Stomach (tissue), 8 donors: ENCODE measurements at regions not wholly inside any gene's neighbourhood (a gene's known extent, or its start where the extent isn't known, plus 50 kb on each side); places are given as distances from the start of the nearest gene placed in this dataset.

Experiments used
- DNase-seq, 2 donors: peaks; one replicate each; pipeline versions ENCODE4 v3.0.0 to v3.0.0-alpha.2; 2013 to 2019
- H3K27ac ChIP-seq, 5 donors: fragments of 200-600 bp in 4 of 5; sonication (generic) in 4 of 5; one replicate each; pipeline ENCODE4 v1.5.1; 2013 to 2019; ENCODE audit warnings: mild to moderate bottlenecking in 1 of 5, moderate library complexity in 1 of 5
- H3K27me3 ChIP-seq, 3 donors: fragments of 200-600 bp; sonication (generic); one replicate each; pipeline ENCODE4 v1.5.1; 2017 to 2019; ENCODE audit warnings: mixed run types in 1 of 3
- H3K36me3 ChIP-seq, 4 donors: fragments of 200-600 bp; sonication (generic); 1 replicate in 3 of 4; 2 replicates in 1 of 4; pipeline ENCODE4 v1.5.1; 2016 to 2019
- H3K4me1 ChIP-seq, 4 donors: fragments of 200-600 bp; sonication (generic); one replicate each; pipeline ENCODE4 v1.5.1; 2016 to 2019
- H3K4me3 ChIP-seq, 4 donors: fragments of 200-600 bp; sonication (generic) in 3 of 4; one replicate each; pipeline ENCODE4 v1.5.1; 2016 to 2019; ENCODE audit warnings: mild to moderate bottlenecking in 1 of 4
- H3K9me3 ChIP-seq, 4 donors: fragments of 200-600 bp; sonication (generic); one replicate each; pipeline ENCODE4 v1.5.1; 2016 to 2019
- EP300 ChIP-seq: sonication (generic); formaldehyde crosslinking; IDR thresholded peaks from one replicate; pipeline ENCODE4 v1.6.1; 2017; ENCODE audit warnings: antibody characterized with exemption
- POLR2A ChIP-seq, 4 donors: fragments of 450-650 bp; IDR thresholded peaks; one replicate each; pipeline ENCODE4 v1.6.1; 2016; ENCODE audit warnings: antibody characterized with exemption in 4 of 4, control low read depth in 2 of 4, mild to moderate bottlenecking in 1 of 4, moderate library complexity in 1 of 4
- POLR2AphosphoS5 ChIP-seq, 3 donors: sonication (generic); formaldehyde crosslinking; IDR thresholded peaks; one replicate each; pipeline ENCODE4 v1.6.1; 2016; ENCODE audit warnings: antibody characterized with exemption in 3 of 3
- WGBS, 5 donors: extraction: QIAGEN DNeasy Blood & Tissue Kit in 3 of 5; methylation state at CpG; one replicate each; pipeline versions ENCODE4 v1.1.5 to v1.1.7; 2013 to 2018; 5-methylcytosine and 5-hydroxymethylcytosine counted together
- intact Hi-C: fragments of 100-400 bp; cut with DNase I; formaldehyde crosslinking; loops from one replicate; pipeline ENCODE4 v1.15.1; 2023; ENCODE audit warnings: low total_unique reads
- TF ChIP-seq, protein P1 (sequence below), 7 experiments: fragments of 450-650 bp in 4 of 7; fragments of 200-600 bp in 3 of 7; sonication (generic) in 3 of 7; IDR thresholded peaks; one replicate each; pipeline ENCODE4 v1.5.1; 2016 to 2019; ENCODE audit warnings: antibody characterized with exemption in 7 of 7, control low read depth in 2 of 7, mild to moderate bottlenecking in 1 of 7
- donor health status: healthy with polysubstance abuse.
- donor health status: Bipolar disorder and iron deficiency.
- donor health status: healthy.

DNA sequence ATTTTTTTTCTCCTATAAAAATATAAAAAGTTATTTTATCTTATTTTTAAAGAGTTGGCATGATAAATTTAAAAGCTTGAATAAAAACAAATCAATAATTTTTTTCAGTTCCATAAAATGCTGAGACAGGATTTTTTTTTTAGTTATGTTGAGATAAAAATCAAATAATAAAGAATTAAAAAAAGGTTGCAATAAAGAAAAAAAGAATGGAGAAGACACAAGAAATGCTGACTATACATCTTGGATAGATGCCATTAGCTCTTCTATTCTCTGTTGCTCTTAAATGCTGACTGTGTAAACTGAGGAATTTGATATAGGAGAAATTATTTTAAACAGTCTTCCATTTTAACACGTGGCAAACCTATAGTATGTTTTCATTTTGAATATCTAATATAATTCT, 2298.5 kb downstream of the MRPL39 start:
- intact Hi-C loops = no loop called here
- no peaks in the 10 kb centered on the region for H3K27me3 ChIP-seq
- H3K36me3 ChIP-seq = no peaks in the 10 kb centered on the region
- H3K4me1 ChIP-seq = no peaks in the 10 kb centered on the region
- TF ChIP-seq POLR2A (IDR thresholded peaks at IDR 0.05) (no peak), EP300 (no peak), POLR2AphosphoS5 (IDR thresholded peaks at IDR 0.05) (no peak)
- TF ChIP-seq, protein P1, sequence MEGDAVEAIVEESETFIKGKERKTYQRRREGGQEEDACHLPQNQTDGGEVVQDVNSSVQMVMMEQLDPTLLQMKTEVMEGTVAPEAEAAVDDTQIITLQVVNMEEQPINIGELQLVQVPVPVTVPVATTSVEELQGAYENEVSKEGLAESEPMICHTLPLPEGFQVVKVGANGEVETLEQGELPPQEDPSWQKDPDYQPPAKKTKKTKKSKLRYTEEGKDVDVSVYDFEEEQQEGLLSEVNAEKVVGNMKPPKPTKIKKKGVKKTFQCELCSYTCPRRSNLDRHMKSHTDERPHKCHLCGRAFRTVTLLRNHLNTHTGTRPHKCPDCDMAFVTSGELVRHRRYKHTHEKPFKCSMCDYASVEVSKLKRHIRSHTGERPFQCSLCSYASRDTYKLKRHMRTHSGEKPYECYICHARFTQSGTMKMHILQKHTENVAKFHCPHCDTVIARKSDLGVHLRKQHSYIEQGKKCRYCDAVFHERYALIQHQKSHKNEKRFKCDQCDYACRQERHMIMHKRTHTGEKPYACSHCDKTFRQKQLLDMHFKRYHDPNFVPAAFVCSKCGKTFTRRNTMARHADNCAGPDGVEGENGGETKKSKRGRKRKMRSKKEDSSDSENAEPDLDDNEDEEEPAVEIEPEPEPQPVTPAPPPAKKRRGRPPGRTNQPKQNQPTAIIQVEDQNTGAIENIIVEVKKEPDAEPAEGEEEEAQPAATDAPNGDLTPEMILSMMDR (IDR thresholded peaks at IDR 0.05) = no peak
- no peak for DNase-seq
- no peak overlapping the region for H3K27ac ChIP-seq
- H3K4me3 ChIP-seq = no peak overlapping the region
- WGBS, 5 donors = 16 to 44% (median 33%) methylated on average over 1 of the region's 1 CpG
- peaks cover 0 to 8% (median 1%) of the 10 kb centered on the region in 4 donors for H3K9me3 ChIP-seq

DNA sequence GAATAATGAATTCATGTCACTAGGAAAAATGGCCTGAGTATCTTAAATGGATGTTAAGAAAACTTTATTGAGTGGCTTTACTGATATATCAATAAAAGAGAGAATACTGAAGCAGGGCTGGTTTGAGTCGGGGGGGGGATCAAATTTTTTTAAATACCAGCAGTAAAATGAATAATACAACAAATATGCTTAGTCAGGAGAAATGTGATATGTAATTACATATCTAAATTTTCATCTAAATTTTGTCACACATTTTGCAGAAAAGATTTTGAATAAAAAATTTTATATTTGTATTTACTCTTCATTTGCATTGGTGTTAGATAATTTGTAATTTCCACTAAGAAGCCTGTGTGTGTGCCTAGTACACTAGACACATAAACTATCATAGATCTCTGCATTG, 2300.2 kb downstream of the MRPL39 start:
- no peak for DNase-seq
- no peak for TF ChIP-seq EP300
- TF ChIP-seq POLR2AphosphoS5 (IDR thresholded peaks at IDR 0.05) = no peak
- Histone ChIP-seq H3K4me1 (no peaks in the 10 kb centered on the region), H3K4me3 (no peak overlapping the region), H3K27me3 (no peaks in the 10 kb centered on the region), H3K36me3 (no peaks in the 10 kb centered on the region), H3K27ac (no peak overlapping the region), H3K9me3 (peaks cover 0 to 10% (median 2%) of the 10 kb centered on the region in 4 donors)
- intact Hi-C loops = no loop called here
- WGBS, 5 donors = 0 to 52% (median 0%) methylated on average over 1 of the region's 1 CpG

DNA sequence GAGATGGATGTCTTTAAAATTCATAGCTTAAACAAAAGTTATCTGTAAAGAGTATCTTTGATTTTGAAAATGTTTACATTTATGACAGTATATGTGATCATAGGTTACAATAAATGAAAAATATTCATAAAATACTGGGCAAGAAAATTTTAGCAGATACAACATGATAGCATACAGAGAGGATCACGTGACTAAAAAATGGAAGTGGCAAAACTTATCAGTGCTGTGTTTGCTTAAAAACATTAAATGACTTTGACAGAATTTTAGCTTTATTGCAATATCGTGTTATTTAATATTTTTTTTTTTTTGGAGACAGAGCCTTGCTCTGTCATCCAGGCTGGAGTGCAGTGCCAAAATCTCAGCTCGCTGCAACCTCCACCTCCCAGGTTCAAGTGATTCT, 2294.1 kb downstream of the NCAM2 start:
- intact Hi-C loops = no loop called here
- no peak for DNase-seq
- Histone ChIP-seq H3K27me3 (no peaks in the 10 kb centered on the region), H3K4me1 (no peaks in the 10 kb centered on the region), H3K4me3 (no peak overlapping the region), H3K36me3 (no peaks in the 10 kb centered on the region), H3K9me3 (peaks cover 0 to 15% (median 2%) of the 10 kb centered on the region in 4 donors), H3K27ac (no peak overlapping the region)
- 72 to 83% (median 79%) methylated on average over 3 of the region's 3 CpGs for WGBS, 5 donors
- TF ChIP-seq POLR2AphosphoS5 (IDR thresholded peaks at IDR 0.05) (no peak), EP300 (no peak), POLR2A (IDR thresholded peaks at IDR 0.05) (no peak)
- TF ChIP-seq, protein P1 (IDR thresholded peaks at IDR 0.05) = no peak

DNA sequence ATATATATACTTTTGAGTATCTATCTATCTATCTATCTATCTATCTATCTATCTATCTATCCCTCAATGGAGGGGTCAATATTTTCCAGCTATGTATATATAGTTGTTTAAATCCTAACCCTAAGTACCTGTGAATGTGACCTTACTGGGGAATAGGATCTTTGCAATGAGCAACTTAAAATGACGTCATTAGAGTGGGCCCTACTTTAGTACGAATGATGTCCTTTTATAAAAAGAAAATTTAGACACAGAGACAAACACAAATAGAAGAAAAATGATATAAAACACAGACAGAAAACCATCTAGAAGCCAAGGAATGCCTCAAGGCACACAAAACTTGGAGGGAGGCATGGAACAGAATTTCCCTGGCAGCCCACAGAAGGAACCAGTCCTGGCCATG, 2283.7 kb downstream of the NCAM2 start:
- Histone ChIP-seq H3K27me3 (no peaks in the 10 kb centered on the region), H3K9me3 (peaks cover 0 to 14% (median 0%) of the 10 kb centered on the region in 4 donors), H3K4me3 (no peak overlapping the region), H3K36me3 (no peaks in the 10 kb centered on the region), H3K27ac (no peak overlapping the region), H3K4me1 (no peaks in the 10 kb centered on the region)
- DNase-seq = no peak
- intact Hi-C loops = no loop called here
- WGBS, 5 donors = 84 to 96% (median 91%) methylated on average over 2 of the region's 2 CpGs
- TF ChIP-seq POLR2A (IDR thresholded peaks at IDR 0.05) (no peak), POLR2AphosphoS5 (IDR thresholded peaks at IDR 0.05) (no peak), EP300 (no peak)
- TF ChIP-seq, protein P1 (IDR thresholded peaks at IDR 0.05) = no peak

DNA sequence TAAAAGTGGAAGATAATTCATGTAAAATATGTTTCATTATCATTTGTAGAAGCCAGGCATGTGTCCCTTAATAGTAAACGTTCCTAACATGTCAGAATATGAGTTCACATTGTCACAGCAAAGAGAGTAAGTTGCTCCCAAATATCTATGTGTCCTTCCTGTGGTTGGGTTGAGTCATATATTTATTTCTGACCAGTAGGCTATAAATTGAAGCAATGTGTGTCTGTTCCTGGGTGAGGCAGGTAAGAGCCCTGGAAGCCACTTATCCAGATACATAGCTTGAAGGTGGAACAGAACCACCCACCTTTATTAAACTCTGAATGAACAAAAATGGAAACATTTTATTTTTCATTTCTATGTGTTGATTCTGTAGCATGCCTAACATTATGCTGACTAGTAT, 2251.6 kb downstream of the NCAM2 start:
- DNase-seq = no peak

More for the DNA sequence above, 2251.6 kb downstream of the NCAM2 start:
- no peaks in the 10 kb centered on the region for H3K36me3 ChIP-seq
- TF ChIP-seq EP300 (no peak), POLR2A (IDR thresholded peaks at IDR 0.05) (no peak), POLR2AphosphoS5 (IDR thresholded peaks at IDR 0.05) (no peak)
- TF ChIP-seq, protein P1 (IDR thresholded peaks at IDR 0.05) = no peak
- no peaks in the 10 kb centered on the region for H3K27me3 ChIP-seq
- H3K4me1 ChIP-seq = no peaks in the 10 kb centered on the region
- no peaks in the 10 kb centered on the region for H3K9me3 ChIP-seq
- WGBS, 5 donors = 19 to 47% (median 43%) methylated on average over 1 of the region's 1 CpG
- no peak overlapping the region for H3K4me3 ChIP-seq
- intact Hi-C loops = no loop called here
- no peak overlapping the region for H3K27ac ChIP-seq
